Peyer's patch (tissue), 4 donors: ENCODE measurements at regions not wholly inside any gene's neighbourhood (a gene's known extent, or its start where the extent isn't known, plus 50 kb on each side); places are given as distances from the start of the nearest gene placed in this dataset.

ENCODE experiments used
- CTCF ChIP-seq, 6 experiments: fragments of 450-650 bp in 4 of 6; fragments of 200-600 bp in 2 of 6; sonication (generic) in 1 of 6; IDR thresholded peaks; one replicate each; pipeline ENCODE4 v1.5.1; 2017 to 2019; ENCODE audit warnings: antibody characterized with exemption in 6 of 6, mild to moderate bottlenecking in 3 of 6, moderate library complexity in 1 of 6
- POLR2A ChIP-seq, 2 donors: fragments of 450-650 bp; IDR thresholded peaks; one replicate each; pipeline ENCODE4 v1.5.1; 2017; ENCODE audit warnings: antibody characterized with exemption in 2 of 2, mild to moderate bottlenecking in 2 of 2, moderate library complexity in 2 of 2

GRCh38 chr3:148202386-148202785, 495.3 kb upstream of the AGTR1 start:
- TF ChIP-seq POLR2A (IDR thresholded peaks at IDR 0.05) (no peak), CTCF (IDR thresholded peaks at IDR 0.05) (no peak)
